Fibroblast of lung (primary cell): ENCODE measurements at regions not wholly inside any gene's neighbourhood (a gene's known extent, or its start where the extent isn't known, plus 50 kb on each side); places are given as distances from the start of the nearest gene placed in this dataset.

Experiments used
- DNase-seq, 2 donors: peaks; one replicate each; pipeline versions ENCODE4 v3.0.0 to v3.0.0-alpha.2; 2010; ENCODE audit warnings: low read depth in 2 of 2
- H2AFZ ChIP-seq: 2 replicates; pipeline ENCODE4 v1.5.1; 2012; ENCODE audit warnings: low read length, control low read depth, inconsistent platforms
- H3K27ac ChIP-seq: 2 replicates; pipeline ENCODE4 v1.5.1; 2011; ENCODE audit warnings: low read length, control low read depth; ENCODE audit not compliant: insufficient read depth
- H3K27me3 ChIP-seq: 2 replicates; pipeline ENCODE4 v1.5.1; 2011; ENCODE audit warnings: mild to moderate bottlenecking, low read length; ENCODE audit not compliant: control insufficient read depth, insufficient read depth
- H3K36me3 ChIP-seq: 2 replicates; pipeline ENCODE4 v1.5.1; 2011; ENCODE audit warnings: low read length; ENCODE audit not compliant: control insufficient read depth, insufficient read depth
- H3K4me1 ChIP-seq: 2 replicates; pipeline ENCODE4 v1.5.1; 2011; ENCODE audit warnings: low read length; ENCODE audit not compliant: control insufficient read depth, insufficient read depth; ENCODE audit errors: extremely low read depth
- H3K4me2 ChIP-seq: 2 replicates; pipeline ENCODE4 v1.5.1; 2011; ENCODE audit warnings: low read length, control low read depth; ENCODE audit not compliant: insufficient read depth; ENCODE audit errors: extremely low read depth
- H3K4me3 ChIP-seq, 4 experiments: fragments of 200-600 bp in 1 of 4; sonication (generic) in 1 of 4; replicated peaks in 1 of 4; 2 replicates each; pipeline ENCODE4 v1.5.1; 2011 to 2016; ENCODE audit warnings: low read length in 4 of 4, low read depth in 3 of 4, mild to moderate bottlenecking in 3 of 4, control low read depth in 2 of 4, inconsistent platforms in 1 of 4, mixed read lengths in 1 of 4; ENCODE audit not compliant: insufficient read depth in 1 of 4; ENCODE audit errors: control extremely low read depth in 1 of 4
- H3K79me2 ChIP-seq: 2 replicates; pipeline ENCODE4 v1.5.1; 2012; ENCODE audit warnings: mild to moderate bottlenecking, low read length, inconsistent platforms; ENCODE audit not compliant: control insufficient read depth, insufficient read depth
- H3K9ac ChIP-seq: 2 replicates; pipeline ENCODE4 v1.5.1; 2011; ENCODE audit warnings: mild to moderate bottlenecking, low read length, control low read depth; ENCODE audit not compliant: insufficient read depth
- H3K9me3 ChIP-seq: 2 replicates; pipeline ENCODE4 v1.5.1; 2012; ENCODE audit warnings: low read depth, low read length; ENCODE audit not compliant: control insufficient read depth, insufficient read depth
- H4K20me1 ChIP-seq: 2 replicates; pipeline ENCODE4 v1.5.1; 2011; ENCODE audit warnings: low read length; ENCODE audit not compliant: control insufficient read depth, insufficient read depth; ENCODE audit errors: extremely low read depth
- CTCF ChIP-seq, 2 donors: IDR thresholded peaks in 1 of 2; conservative IDR thresholded peaks in 1 of 2; 1 replicate in 1 of 2; 2 replicates in 1 of 2; pipeline ENCODE4 v1.5.1; 2011 to 2012; ENCODE audit warnings: low read length in 2 of 2, control low read depth in 1 of 2, inconsistent platforms in 1 of 2, low read depth in 1 of 2, mild to moderate bottlenecking in 1 of 2
- EZH2 ChIP-seq: IDR thresholded peaks from 2 replicates; pipeline ENCODE4 v1.5.1; 2012; ENCODE audit warnings: low read length, control low read depth, mild to moderate bottlenecking; ENCODE audit errors: missing control alignments

DNA sequence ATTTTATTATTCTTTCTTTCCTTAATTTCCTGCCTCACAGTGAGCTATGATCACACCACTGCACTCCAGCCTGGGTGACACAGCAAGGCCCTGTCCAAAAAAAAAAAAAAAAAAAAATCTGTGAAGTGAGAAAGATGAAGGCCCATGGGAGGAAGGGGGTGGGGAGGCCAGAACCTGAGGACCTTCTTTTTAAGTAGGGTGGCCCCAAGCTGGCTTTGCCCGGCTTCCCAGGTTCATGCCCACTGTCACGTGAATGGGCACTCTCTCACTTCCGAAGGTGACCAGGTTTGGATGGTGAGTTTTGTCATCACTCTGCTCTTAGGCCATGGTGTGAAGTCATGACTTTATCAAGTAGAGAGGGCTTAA, 82.3 kb downstream of the TNFAIP2 start:
- Histone ChIP-seq H3K4me1 (peaks cover 6% of the 10 kb centered on the region), H3K4me2 (no peak overlapping the region), H4K20me1 (no peaks in the 10 kb centered on the region), H3K36me3 (no peaks in the 10 kb centered on the region), H3K79me2 (no peaks in the 10 kb centered on the region), H2AFZ (no peak overlapping the region), H3K4me3 (peak overlapping the region in 1 of 4 experiments; percentile 67), H3K9ac (no peak overlapping the region), H3K27ac (peak overlapping the region; percentile 59), H3K27me3 (no peaks in the 10 kb centered on the region), H3K9me3 (no peaks in the 10 kb centered on the region)
- no peak for TF ChIP-seq EZH2
- TF ChIP-seq CTCF (conservative IDR thresholded peaks at IDR 0.05 in 1 of 2, IDR thresholded peaks at IDR 0.05 in 1 of 2; ENCODE audit: low read depth in 1 of 2, low read length in 2 of 2), result no peak
- no peak for DNase-seq

DNA sequence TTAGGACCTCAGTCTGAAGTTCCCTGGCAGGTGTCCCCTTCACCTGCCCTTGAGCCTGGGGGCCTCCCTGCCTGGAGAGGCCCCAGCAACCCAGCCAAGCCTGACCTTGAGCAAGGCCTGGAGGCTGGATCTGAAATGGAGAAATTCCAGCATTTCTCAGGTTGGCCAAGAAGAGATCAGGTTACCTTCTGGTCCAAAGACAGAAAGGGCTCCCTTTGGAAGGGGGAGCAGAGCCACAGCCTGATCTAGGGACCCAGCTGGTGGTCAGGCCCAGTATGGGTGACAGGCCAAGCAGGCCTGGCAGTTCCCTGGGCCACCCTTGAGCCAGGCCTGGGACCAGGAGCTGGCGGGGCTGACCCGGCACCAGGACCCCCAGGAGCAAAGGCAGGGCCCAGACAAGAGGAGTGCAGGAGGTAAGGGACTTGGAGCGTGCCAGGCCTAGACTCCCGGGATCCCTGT, 82.8 kb downstream of the TNFAIP2 start:
- no peak overlapping the region for H2AFZ ChIP-seq
- no peaks in the 10 kb centered on the region for H3K9me3 ChIP-seq
- H3K4me3 ChIP-seq, result peak overlapping the region in 2 of 4 experiments; percentile 27 to 67
- H3K27ac ChIP-seq, result peak overlapping the region; percentile 59
- DNase-seq, result no peak
- peak overlapping the region; percentile 55 for H3K4me2 ChIP-seq
- no peaks in the 10 kb centered on the region for H4K20me1 ChIP-seq
- H3K9ac ChIP-seq, result peak overlapping the region; percentile 16
- H3K36me3 ChIP-seq, result no peaks in the 10 kb centered on the region
- H3K79me2 ChIP-seq, result no peaks in the 10 kb centered on the region
- no peaks in the 10 kb centered on the region for H3K27me3 ChIP-seq
- H3K4me1 ChIP-seq, result peaks cover 6% of the 10 kb centered on the region
- TF ChIP-seq CTCF (conservative IDR thresholded peaks at IDR 0.05 in 1 of 2, IDR thresholded peaks at IDR 0.05 in 1 of 2; ENCODE audit: low read depth in 1 of 2, low read length in 2 of 2), result no peak
- no peak for TF ChIP-seq EZH2

DNA sequence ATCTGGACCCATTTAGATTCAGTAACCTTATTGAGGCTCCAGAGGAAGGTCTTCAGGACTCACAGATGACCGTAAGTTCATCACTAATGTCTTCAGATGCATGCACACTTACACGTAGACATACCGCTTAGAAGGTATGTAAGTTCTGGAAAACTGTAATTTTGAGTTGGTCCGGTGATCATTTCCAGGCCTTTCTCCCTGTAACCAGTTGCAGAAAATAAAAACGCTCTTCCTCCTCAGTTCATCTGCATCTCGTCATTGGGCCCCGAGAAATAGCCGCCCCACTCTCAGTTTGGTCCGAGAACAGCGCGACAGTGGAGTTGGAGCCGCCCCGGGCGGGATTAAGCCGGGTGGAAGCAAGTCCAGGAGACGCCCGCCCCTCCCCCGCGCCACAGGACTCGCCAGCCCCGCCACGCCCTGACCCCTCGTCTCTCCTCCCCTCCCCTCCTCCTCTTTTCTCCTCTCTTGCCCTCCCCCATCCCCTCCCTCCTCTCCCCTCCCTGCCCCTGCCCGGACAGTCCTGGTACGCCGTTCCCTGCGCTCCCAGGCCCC, 83.7 kb downstream of the TNFAIP2 start:
- H3K4me2 ChIP-seq, result peak overlapping the region; percentile 71
- peaks cover 6% of the 10 kb centered on the region for H3K4me1 ChIP-seq
- no peak for TF ChIP-seq CTCF (conservative IDR thresholded peaks at IDR 0.05 in 1 of 2, IDR thresholded peaks at IDR 0.05 in 1 of 2; ENCODE audit: low read depth in 1 of 2, low read length in 2 of 2)
- no peak for TF ChIP-seq EZH2
- no peaks in the 10 kb centered on the region for H3K79me2 ChIP-seq
- H3K36me3 ChIP-seq, result no peaks in the 10 kb centered on the region
- H2AFZ ChIP-seq, result peak overlapping the region; percentile 17
- no peaks in the 10 kb centered on the region for H3K27me3 ChIP-seq
- peak overlapping the region; percentile 83 for H3K27ac ChIP-seq
- peak overlapping the region; percentile 32 to 67 (median 42) for H3K4me3 ChIP-seq
- H3K9ac ChIP-seq, result peak overlapping the region; percentile 70
- no peaks in the 10 kb centered on the region for H3K9me3 ChIP-seq
- peak; percentile 20 to 37 for DNase-seq
- no peaks in the 10 kb centered on the region for H4K20me1 ChIP-seq
